DMS53 treated with DMSO at 0.1 percent for 48 hours (cell line): ENCODE measurements at regions not wholly inside any gene's neighbourhood (a gene's known extent, or its start where the extent isn't known, plus 50 kb on each side); places are given as distances from the start of the nearest gene placed in this dataset.
"Not testable (repeated sequence)": the region's sequence is repeated elsewhere in the genome, so short reads cannot be mapped to it uniquely, and the experiment has no call there.

Experiments used
- DNase-seq: peaks from one replicate; lab custom pipeline; 2025; ENCODE audit not compliant: unreplicated experiment; lab: John Stamatoyannopoulos, UW

DNA sequence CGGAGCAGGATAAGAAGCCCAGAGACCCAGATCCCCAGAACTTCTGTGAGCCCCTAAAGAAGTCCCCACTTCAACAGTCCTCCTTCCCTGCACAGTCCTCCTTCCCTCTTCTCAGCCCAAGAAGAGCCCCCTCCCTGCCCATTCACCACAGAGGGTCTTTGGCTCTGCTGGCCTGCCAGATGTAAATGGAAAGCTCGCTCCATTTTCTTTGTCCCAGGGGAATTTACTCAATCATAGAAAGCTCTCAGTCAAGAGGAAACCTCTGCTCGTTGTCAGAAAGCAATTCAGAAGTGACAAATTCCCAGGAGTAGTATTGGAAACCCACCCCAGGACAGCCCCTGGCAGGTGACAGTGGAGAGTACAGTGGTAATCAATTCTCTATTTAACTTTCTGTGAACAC, 105.5 kb upstream of the SMAD3 start:
- DNase-seq: no peak

DNA sequence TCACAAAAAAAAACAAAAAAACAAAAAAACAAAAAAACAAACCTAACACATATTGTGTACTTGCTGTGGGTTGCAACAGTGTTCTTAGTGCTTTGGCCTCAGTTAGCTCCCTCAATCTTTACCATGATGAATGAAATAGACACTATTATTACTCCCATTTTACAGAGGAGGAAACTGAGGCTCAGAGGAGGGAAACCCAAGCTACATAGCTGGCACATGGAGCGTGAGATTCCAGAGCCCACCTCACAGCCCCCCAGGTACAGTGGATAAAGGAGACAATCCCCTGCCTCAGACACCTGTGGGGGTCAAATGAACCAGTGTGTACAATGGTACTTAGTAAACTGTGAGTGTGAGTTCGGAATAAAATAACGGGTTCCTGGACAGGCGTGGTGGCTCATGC, 104.9 kb upstream of the SMAD3 start:
- DNase-seq: no peak

DNA sequence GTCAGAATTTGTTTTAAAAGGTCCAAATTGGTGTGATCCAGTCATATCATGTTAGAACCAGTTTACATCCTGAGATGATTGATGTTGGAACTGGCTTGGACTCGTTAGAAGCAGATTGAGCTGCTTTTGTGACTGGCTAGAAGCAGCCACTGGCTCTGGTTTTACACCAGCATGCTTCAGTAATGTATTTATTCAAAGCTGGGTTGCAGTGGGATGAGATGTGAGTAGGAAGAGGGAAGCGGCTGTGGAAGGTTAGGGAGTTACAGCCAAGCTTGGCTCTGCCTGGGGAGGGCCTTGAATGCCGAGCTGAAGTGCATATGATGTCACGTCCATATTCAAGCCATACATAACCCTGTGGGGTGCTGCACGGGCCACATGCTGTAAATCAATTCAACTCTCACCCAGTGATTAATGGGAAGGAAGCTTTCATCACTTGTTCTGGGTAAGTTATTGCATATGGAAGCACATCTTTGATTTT, 104.0 kb upstream of the SMAD3 start:
- no peak for DNase-seq

DNA sequence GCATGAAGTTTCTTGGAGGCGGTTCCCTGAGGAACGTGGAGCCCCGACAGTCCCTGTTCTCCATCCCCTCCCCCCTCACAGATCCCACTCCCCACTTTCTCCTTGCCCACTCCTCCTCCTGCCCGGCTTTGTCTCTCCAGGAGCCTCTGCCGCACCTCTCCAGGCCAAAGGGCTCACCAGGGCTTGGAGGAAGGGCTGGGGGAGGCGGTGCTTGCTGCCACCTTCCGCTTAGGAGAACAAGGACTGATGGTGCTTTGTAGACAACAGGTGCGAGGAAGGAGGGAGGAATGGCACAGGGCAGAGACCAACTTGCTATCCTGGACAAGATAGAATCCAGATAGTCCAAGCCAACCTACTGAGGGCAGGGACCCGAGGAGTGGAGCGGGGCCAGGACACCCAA, 103.5 kb upstream of the SMAD3 start:
- DNase-seq: no peak

DNA sequence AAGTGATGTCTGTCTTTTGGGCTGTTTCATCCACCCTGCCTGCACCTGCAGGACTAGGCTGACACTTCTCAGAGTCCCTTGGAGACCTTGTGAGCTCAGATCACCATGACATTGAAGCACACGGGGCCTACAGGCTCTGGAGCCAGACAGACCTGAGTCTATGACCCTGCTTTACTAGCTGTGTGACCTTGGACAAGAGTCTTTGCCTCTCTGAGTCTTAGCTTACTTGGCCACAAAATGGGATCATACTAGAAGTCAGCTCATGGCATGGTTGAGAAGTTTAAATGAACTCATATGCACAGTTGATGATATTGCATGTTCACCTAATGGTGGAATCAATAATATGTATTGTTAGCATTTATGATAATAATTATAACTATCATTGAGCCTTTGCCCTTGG, 102.9 kb upstream of the SMAD3 start:
- DNase-seq: no peak

DNA sequence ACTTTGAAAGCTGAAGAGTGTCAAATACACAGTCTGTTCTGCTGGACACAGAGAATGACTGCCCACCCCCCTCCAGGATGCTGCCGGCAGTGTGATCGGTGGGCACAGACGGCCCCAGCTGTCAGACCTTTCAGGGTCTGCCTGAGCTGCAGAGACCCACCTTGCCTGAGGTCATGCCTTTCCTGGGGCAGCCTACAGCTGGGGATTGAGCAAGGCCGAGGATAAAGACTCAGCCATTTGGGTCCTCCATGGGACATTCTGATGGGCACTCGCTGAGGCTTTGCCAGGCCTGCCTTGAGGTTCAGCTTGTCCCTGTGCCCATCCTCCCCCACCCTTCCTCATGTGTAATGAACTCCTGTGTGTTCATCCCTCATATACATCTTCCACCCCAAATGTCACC, 102.3 kb upstream of the SMAD3 start:
- no peak for DNase-seq

DNA sequence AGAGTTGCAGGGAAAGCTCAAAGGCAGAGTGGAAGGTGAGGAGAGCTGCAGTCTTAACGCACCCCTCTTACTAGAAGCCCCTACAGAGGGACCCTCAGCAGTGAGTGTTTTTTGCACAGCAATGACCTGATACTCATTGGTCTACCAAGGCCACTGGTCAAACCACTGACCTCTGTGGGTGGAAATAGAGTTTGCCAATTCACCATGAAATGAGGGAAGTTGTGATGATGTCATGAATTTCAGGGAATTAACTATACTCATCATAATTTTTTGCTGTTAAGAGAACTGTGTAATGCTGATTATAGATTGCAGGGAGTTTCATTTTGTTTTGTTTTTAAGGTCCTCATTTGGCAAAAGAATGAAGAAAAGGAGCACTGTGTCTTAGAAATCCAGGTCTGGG, 101.7 kb upstream of the SMAD3 start:
- DNase-seq: no peak

DNA sequence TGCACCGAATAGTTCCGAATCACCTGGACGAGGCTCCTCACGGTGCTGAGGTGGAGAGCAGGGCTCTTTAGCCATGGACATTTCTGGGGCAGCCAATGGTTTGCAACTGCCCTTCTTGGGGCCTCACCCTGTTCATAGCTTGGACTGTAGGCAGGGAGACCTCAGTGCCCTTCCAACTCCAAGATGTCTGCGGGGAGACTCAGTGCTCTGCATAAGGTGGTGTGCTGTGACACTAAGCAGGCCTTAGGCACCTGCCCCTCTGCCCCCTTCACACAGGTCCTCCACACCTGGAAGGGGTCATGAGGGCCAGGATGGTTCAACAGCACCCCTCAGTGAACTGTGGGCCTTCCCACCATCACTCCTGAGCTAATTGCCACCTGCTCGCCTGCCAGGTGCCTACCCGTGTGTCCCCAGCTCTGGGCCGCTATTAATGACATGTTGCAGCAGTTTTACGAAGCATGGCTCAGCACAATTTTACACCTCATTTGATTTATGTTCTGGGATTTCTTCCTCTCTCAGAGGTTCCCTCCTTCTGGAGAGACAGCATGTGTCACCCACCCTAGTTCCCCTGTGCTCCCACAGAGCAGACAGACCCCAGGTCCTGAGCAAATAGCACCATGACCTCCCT, 101.2 kb upstream of the SMAD3 start:
- DNase-seq: no peak

DNA sequence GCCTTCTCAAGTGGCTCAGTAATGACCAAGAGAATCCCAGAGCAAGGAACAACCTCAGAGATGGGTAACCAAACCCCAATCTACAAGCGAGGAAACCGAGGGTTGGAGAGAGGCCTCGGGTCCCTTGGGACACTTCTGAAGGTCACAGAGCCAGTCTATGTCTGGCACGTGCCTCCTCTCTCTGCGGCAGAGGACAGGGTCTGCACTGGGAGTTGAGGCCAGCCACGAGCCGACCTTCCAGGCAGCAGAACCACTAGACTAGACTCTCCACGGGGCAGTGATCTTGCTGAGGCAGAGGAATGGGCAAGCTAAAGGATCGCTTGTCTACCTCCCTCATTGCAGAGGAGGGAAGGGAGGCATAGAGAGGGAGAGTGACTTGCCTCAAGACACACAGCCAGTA, 100.6 kb upstream of the SMAD3 start:
- DNase-seq: no peak

DNA sequence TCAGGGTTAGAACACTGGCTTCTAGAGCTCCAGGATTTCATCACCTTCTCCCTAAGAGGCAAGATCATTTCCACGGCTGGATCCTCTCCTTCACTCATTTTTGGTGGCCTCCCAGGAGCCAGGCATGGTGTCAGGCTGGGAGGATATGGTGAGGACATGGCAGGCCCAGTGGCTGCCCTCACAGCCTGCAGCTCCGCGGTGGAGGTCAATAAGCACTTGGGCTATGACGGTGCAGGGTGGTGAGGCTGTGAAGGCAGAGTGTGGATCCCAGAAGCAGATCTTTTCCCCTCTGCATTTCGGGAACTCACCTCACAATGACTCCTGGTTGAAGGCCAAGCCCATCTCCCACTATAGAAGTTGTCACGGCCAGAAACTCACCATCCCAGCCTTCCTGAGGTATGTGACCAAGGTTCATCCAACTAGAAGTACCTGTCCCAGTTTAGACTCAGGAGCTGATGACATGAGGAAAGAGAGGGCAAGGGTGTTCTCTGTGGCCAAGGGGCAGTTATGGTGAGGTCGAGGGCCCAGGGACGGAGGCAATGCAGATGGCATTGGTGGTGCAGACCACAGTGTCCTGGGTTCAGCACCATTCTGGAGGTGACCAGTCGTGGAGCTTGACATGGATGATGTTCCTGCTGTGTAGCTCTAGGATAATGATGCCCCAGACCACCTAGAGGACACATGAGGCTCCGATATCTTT, 100.1 kb upstream of the SMAD3 start:
- DNase-seq: no peak

DNA sequence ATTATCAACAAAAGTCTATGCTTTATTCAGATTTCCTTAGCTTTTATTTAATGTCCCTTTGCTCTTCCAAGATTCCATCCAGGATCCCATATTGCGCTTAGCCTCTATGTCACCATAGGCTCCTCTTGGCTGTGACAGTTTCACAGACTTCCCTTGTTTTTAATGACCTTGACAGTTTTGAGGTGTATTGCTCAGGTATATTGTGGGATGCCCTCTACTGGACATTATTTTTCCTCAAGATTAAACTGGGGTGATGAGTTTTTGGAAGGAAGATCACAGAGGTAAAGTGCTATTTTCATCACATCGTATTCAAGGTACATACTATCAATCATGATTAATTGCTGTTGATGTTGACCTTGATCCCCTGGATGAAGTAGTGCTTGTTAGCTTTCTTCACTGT, 99.1 kb upstream of the SMAD3 start:
- no peak for DNase-seq

DNA sequence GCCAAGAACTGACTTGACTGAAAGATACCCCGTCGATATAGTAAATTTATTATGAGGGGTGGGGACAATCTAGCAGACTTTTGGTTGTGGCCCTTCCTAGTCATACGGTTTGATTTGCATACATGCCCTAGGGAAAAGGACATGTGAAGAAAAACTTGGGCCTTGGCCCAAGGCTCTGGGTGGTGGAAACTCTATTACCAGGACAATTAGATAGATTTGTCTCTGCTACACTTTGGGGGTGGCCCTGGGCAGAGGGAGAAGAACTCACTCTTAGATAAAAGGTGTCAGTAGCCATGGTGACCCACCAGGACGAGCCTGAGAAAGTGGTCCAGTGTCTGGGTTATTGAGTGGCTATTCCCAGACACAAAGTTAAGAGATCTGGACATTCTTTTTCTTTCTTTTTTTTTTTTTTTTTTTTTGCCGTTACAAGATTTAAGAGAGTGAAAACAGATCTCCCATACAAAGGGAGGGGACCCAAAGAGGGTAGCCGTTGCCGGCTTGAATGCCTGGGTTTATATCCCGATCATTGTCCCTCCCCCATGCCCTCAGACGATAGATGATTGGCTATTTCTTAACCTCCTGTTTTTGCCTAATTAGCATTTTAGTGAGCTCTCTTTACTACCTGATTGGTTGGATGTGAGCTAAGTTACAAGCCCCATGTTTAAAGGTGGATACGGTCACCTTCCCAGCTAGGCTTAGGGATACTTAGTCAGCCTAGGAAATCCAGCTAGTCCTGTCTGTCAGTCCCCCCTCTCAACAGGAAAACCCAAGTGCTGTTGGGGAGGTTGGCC, 96.4 kb upstream of the SMAD3 start:
- DNase-seq: no peak

DNA sequence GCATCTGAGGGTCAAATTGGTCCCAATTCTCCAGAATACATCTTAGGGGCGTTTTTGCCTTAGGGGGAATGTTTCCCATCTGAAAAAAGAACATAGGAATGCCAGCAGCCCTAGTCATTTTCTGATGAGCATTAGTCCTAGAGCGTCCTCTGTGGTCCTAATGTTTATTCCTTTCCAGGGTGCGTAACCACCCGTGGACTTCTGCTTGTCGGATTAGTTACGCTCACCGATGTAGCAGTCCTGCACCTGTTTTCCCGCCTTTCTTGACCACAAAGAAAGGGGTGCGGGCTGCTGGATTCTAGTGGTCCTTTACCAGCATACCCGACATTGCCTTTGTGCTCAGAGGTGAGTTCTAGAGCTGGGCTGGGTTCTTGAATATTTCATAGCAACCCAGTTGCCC, 91.3 kb upstream of the SMAD3 start:
- not testable (repeated sequence) for DNase-seq

DNA sequence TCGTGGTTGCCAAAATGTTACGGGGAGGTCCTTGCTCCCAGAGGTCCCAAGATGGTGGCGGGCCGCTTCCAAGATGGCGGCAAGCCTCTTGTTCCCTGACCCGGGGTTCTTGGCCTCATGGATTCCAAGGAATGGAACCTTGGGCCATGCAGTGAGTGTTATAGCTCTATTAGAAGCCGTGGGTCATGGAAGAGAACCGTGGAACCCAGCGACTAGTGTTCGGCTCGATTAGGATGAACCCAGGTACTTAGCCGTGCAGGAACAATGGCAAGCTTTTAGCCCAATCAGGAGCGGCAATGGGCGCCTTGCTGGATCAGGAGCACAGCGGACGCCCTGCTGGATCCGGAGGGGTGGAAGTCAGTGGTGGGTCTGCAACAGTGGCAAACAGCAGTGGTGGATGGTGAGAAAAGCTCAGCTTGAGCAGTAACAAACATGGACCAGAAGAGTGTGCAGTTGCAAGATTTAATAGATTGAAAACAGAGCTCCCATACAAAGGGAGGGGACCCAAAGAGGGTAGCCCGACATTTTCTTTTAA, 89.2 kb upstream of the SMAD3 start:
- DNase-seq: not testable (repeated sequence)

DNA sequence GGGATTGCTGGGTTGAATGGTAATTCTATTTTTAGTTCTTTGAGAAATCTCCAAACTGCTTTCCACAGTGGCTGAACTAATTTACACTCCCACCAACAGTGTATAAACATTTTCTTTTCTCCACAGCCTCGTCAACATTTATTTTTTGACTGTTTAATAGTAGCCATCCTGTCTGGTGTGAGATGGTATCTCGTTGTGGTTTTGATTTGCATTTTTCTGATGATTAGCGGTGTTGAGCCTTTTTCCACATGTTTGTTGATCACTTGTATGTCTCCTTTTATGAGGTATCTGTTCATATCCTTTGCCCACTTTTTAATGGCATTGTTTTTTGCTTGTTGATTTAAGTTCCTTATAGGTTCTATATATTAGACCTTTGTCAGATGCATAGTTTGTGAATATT, 85.1 kb upstream of the SMAD3 start:
- not testable (repeated sequence) for DNase-seq

DNA sequence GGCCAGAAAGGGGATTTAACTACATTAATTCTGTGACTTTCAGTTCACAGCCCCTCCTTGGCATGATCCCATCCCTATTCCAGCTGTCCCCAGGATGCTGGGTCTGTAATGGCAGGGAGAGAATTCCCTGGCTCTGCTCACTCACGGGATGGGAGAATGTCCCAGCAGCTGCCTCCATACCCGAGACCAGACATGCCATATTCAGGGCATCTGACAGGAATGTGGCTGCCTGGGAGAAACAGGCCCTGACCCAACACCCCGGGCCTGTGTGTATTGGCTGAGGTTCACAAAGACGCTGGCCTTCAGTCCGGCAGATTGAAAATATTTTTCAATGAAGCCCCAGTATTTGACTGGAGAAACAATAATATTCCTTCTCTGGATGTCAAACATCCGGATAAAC, 83.6 kb upstream of the SMAD3 start:
- no peak for DNase-seq

DNA sequence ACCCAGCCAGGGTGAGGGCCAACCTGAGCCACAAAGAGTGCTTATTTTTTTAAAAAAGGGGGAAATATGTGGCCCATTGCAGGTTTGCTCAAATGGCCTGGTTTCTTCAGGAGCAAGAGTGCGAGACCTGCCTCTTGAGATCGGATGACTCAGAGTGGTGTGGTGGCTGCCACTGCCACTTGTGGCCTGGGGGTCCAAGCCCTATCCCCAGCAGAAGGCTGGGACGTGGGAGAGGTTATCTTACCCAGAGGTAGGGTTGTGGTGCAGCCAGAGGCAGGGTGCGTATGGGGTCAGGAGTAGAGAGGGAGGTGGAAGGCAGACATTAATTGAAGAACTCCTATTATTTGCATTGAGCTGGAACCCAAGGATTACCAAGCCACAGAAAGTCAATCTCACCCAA, 83.2 kb upstream of the SMAD3 start:
- DNase-seq: no peak

DNA sequence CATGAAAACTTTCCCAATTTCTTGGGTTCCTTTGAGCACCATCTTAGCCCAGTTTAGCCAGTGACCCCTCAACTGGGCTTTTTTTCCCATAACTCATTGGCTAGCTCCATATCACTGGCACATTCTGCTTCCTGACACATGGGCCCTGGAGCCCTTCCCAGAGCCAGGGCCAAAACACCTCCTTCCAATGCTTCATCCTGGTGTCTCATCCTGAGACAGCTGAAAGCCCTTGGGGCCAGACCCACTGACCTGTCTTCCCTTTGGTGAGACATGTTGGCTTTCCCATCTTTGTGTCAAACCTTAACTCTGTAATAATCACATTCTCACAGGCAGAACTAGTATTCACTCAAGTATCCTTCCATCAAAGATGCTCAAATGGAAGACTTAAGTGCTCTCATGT, 82.6 kb upstream of the SMAD3 start:
- DNase-seq: no peak

DNA sequence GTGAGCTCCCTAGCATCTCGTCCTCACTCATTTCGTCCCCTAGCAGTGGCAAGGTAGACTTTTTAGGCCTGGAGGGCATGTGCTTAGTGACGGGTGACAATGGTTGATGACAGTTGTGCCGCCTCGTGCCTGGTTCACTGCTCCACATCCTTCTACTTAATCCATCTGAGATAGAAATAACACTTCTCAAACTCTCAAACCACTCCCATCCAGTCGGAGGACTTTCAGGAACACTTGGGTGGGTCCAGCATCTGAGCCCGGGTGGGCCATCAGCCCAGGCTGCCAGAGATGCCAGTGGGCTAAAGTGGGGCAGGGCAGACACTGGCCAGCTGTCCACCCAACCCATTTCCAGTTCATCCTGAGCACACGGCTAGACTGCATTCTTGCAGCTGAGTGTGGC, 79.7 kb upstream of the SMAD3 start:
- no peak for DNase-seq

DNA sequence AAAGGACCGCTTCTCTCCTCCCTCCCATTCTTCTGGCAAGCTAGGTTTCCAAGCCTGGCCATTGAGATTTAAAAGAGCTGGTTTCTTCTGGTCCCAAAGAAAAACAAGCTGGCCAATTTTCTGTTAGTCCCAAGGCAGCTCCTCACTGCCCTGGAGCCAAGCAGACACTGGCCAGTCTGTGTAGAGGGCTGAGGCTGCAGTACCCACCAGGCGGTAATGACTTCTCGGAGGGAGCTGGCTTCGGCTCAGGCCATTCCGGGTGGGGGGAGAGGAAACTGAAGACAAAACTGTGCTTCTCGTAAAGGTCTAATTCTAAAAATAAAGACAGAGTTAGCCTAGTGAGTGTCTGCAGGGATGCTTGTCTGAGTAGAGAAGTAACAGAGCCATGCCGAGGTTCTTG, 78.5 kb upstream of the SMAD3 start:
- DNase-seq: no peak

DNA sequence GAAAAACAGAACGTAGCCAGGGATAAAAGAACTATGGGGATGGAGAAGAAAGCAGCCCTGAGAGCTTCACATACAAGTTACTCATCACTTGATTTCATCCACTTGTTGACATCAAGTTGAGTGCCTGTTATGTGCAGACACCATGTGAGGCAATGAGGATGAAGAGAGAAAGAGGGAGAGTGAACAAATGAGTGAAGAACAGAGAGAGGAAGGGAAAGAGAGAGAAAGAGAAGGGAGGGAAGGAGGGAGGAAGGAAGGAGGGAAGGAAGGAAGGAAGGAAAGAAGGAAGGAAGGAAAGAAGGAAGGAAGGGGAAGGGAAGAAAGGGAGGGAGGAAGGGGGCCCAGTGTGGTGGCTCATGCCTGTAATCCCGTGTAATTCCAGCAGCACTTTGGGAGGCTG, 72.3 kb upstream of the SMAD3 start:
- no peak for DNase-seq
